ENCODE measurements at regions not wholly inside any gene's neighbourhood (a gene's known extent, or its start where the extent isn't known, plus 50 kb on each side); places are given as distances from the start of the nearest gene placed in this dataset.
"Not testable (repeated sequence)": the region's sequence is repeated elsewhere in the genome, so short reads cannot be mapped to it uniquely, and the experiment has no call there.

DNA sequence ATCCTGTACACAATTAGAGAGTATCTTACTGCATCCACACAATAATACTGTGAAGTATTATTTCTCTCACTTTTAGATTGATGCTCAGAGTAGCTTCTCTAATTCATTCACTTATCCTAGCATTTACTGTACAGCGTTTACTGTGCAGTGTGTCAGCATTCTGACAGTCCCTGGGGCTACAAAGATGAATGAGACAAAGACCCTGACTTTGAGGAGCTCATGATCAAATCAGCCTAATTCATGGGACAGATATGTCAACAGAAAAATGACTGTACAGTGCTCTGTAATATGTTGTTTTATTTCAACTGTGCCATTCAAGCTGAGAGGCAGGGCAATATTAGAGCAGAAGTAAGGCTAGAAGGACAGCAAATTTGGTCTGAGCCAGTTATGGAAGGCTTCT lies 152.5 kb downstream of the ZNF648 start:
- H3K4me3 ChIP-seq (ENCODE audit: low read depth, low read length): no peak overlapping the region
- DNase-seq (ENCODE audit: low read depth): no peak
- TF ChIP-seq CTCF (conservative IDR thresholded peaks at IDR 0.05; ENCODE audit: low read depth, low read length): no peak

DNA sequence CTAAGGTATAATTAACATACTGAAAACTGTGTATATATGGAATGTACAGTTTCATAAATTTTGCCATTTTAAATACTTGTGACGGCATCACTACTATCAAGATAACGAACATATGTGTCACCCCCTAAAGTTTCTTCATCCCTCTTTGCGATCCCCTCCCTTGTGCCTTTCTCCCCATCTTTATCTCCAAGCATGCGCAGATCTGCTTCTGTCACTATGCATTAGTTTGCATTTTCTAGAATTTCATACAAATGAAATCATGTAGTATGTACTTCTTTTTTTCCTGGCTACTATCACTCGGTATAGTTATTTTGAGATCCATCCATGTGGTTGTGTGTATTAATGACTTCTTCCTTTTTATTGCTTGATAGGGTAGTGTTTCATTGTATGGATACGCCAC lies 154.9 kb downstream of the ZNF648 start:
- no peak for DNase-seq (ENCODE audit: low read depth)
- no peak for TF ChIP-seq CTCF (conservative IDR thresholded peaks at IDR 0.05; ENCODE audit: low read depth, low read length)
- no peak overlapping the region for H3K4me3 ChIP-seq (ENCODE audit: low read depth, low read length)

DNA sequence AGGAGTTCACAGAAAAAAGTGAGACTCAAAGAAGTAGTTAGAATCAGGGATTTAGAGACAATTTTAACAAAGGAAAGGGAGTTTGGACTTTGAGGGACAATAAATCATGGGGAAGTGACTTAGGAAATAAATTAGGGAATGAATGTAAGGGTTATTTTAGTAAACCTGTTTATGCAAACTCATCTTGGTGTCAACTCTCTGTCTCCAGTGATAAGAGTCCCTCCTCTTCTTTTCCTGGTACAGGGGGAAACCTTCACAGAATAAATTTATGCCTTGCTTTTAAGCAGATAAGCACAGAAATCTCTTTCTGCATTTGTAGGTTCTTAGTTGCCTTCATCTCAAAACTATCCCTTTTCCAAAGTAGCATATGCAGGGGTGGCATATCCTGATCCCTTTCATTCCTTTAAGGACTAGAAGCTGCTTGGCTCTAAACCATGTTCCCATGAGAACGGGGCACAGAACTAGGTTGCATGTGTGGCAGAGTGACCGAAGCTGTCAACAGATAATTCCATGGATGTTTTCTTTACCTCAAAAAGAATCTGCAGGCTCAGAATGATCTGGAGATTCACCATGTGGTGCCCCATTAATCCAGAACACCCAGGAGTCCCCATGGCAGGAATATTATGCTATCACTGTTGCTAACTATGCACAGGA lies 155.4 kb downstream of the ZNF648 start:
- no peak for DNase-seq (ENCODE audit: low read depth)

GRCh38 chr1:181898773-181899172 lies 162.7 kb downstream of the ZNF648 start:
- H3K4me3 ChIP-seq (ENCODE audit: low read depth, low read length): no peak overlapping the region
- TF ChIP-seq CTCF (conservative IDR thresholded peaks at IDR 0.05; ENCODE audit: low read depth, low read length): no peak
- no peak for DNase-seq (ENCODE audit: low read depth)

More for the DNA sequence above, 155.4 kb downstream of the ZNF648 start:
- no peak overlapping the region for H3K4me3 ChIP-seq (ENCODE audit: low read depth, low read length)
- TF ChIP-seq CTCF (conservative IDR thresholded peaks at IDR 0.05; ENCODE audit: low read depth, low read length): no peak

DNA sequence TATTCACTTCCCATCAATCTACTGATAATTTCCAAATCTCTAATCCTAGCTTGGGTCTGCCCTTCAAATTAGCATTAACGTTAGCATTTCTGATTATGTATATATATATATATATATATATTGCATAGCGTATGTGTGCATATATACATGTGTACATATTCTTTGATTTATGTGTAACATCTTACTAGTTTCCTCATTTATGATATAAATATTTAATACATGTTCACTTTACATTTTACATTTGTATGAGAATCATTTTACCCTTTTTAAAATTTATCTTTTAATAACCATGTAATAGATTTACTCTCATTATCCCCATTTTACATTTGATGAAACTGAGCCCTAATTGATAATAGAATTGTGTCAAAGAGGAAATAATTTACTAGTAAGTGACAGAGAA lies 164.7 kb downstream of the ZNF648 start:
- no peak for TF ChIP-seq CTCF (conservative IDR thresholded peaks at IDR 0.05; ENCODE audit: low read depth, low read length)
- H3K4me3 ChIP-seq (ENCODE audit: low read depth, low read length): no peak overlapping the region
- DNase-seq (ENCODE audit: low read depth): no peak

DNA sequence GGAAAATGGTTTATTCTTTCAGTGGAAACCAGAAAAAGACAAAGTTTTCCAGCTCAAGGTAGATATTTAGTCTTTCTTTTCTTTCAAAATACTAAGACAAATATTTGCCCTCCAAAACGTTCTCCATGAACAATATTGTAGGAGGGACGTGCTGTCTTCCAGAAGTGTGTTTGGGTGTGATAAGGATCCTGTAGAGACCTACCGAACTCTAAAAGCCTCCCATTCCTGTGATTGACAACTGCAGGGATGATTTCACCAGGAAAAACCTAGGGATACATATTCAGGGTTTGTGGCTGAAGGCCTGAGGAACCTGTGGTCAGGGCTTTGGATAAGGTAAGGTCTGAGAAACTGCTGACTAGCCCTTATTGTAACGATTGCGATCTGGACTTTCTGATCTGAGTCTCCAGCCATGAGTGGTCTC lies 167.1 kb downstream of the ZNF648 start:
- no peak for TF ChIP-seq CTCF (conservative IDR thresholded peaks at IDR 0.05; ENCODE audit: low read depth, low read length)
- no peak overlapping the region for H3K4me3 ChIP-seq (ENCODE audit: low read depth, low read length)
- no peak for DNase-seq (ENCODE audit: low read depth)

- DNase-seq (ENCODE audit: low read depth): no peak
- no peak overlapping the region for H3K4me3 ChIP-seq (ENCODE audit: low read depth, low read length)
- TF ChIP-seq CTCF (conservative IDR thresholded peaks at IDR 0.05; ENCODE audit: low read depth, low read length): no peak
These were observed 167.6 kb downstream of the ZNF648 start for GRCh38 chr1:181893937-181894336.

DNA sequence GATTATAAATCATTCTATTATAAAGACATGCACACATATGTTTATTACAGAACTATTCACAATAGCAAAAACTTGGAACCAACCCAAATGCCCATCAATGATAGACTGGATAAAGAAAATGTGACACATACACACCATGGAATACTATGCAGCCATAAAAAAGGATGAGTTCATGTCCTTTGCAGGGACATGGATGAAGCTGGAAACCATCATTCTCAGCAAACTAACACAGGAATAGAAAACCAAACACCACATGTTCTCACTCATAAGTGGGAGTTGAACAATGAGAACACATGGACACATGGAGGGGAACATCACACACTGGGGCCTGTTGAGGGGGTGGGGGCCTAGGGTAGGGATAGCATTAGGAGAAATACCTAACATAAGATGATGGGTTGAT lies 168.4 kb downstream of the ZNF648 start:
- not testable (repeated sequence) for DNase-seq (ENCODE audit: low read depth); H3K4me3 ChIP-seq (ENCODE audit: low read depth, low read length)

Data from choroid plexus epithelial cell (primary cell).